HG03064 (cell line): ENCODE measurements at regions not wholly inside any gene's neighbourhood (a gene's known extent, or its start where the extent isn't known, plus 50 kb on each side); places are given as distances from the start of the nearest gene placed in this dataset.

ENCODE experiments used
- ATAC-seq: cut with Tn5 transposase; IDR thresholded peaks from one replicate; pipeline ENCODE4 v1.9.1; 2021; ENCODE audit warnings: low read depth; ENCODE audit not compliant: unreplicated experiment

DNA sequence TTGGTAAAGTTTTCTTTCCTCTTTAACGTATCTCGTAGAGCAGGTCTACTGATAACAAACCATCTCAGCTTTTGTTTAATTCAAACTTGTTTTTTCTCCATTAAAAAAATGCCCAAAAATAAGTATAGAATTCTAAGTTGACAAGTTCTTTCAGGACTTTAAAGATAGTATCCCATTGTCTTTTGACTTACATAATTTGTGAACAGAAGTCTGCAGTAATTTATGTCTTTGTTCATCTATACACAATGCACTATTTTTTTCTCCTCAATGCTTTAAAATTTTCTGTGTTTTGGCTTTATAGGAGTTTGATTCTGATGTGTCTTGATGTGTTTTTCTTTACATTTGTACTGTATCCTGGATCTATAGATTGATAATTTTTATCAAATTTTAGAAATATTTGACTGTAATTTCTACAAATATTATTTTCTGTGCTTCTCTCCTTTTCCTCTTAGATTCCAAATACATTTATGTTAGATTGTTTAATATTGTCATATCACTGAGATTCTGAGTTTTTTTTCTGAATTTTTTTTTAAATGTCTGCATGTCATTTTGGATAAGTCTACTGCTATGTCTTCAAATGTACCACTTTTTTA, 143.3 kb downstream of the FTCDNL1 start:
- no peak for ATAC-seq

DNA sequence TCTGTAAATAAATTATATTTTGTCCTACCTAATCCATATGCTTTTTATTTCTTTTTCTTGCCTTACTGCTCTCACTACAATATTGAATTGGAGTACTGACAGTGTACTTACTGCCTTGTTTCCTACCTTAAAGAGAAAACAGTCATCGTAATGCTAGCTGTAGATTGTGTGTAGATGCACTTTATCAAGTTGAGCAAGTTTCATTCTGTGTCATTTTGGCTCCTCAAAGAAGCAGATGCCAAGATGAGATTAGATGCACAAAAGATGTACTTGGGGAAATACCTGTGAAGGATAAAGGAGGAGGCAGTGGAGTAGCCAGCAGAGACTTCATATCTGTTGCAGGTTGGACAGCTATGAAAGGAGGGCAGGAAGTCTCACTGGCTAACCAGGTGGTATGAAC, 145.5 kb downstream of the FTCDNL1 start:
- ATAC-seq, result no peak

DNA sequence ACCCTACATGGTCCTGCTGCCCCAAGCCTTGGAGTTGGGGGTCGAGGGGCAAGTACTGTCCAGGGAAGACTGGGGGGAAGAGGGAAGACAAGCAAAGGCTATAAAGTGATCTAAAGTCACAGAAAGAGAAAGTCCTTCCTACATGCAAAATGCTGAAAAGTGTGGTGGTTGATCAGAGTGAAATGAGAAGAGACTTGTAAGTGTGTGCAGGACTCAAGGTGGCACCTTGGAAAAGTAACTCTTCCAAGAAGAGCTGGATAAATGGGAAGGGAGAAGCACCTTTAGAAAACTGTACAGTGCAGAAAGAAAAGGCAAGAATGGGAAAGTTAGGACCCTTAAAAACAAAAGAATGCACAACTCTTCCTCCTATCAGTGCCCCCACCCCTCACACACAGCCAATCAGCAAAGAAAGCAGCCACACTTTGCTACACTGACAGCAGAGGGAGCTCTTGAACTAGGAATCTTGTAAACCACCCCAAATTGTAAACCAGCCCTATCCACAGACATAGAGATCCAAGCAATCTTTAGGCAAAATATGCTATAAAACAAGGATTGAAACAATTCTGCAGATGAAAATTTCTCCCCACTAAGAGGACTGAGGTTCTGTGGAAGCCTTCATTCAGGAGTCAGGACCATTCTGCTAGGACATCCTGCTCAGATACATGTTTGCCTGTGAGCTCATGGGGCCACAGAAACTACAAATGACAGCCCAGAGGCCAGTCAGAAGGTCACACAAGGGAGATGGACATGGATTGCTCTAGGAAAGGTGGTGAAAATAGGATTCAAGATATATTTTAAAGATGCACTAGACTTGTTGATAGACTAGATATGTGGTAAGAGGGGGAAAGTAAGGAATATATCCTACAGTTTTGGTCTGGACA, 146.4 kb downstream of the FTCDNL1 start:
- no peak for ATAC-seq

DNA sequence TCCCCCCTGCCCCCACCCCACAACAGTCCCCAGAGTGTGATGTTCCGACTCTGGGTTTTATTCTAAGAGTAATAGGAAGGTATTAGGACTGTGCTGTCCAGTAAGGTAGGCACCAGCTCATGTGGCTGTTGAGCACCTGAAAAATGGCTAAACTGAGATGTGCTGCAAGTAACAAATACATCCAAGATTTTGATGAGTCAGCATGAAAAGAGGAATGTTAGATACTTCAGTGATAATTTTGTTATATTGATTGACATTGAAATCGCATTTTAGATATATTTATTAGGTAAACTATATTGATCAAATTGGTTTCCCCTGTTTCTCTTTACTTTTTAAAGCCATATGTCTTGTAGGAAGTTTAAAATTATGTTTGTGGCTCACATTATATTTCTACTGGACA, 147.8 kb downstream of the FTCDNL1 start:
- ATAC-seq, result no peak

DNA sequence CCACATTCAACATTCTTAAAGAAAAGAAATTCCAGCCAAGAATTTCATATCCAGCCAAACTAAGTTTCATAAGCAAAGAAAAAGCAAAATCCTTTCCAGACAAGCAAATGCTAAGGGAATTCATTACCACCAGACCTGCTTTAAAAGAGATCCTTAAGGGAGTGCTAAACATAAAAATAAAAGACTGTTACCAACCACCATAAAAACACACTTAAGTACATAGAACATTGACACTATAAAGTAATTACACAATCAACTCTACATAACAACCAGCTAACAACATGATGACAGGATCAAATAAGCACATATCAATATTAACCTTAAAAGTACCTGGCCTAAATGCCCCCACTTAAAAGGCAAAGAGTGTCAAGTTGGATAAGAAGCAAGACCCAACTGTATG, 153.5 kb downstream of the FTCDNL1 start:
- ATAC-seq, result no peak

DNA sequence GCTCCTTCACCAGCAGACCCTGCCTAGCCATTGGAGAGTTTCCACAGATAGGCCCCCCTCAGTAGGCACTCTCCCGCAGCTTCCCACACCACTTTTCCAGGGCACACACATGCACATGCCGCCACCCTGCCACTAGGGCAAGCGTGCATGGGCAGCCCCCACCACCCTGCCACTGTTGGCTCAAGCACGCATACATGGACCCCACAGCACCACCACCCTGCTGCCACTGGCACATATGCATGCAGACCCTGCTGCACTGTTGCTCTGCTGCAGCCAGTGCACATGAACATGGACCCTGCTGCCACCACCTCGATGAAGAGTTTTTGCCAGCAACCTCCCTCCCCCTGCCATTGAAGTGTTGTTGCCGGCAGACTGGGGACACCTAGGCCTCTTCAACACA, 154.9 kb downstream of the FTCDNL1 start:
- no peak for ATAC-seq

DNA sequence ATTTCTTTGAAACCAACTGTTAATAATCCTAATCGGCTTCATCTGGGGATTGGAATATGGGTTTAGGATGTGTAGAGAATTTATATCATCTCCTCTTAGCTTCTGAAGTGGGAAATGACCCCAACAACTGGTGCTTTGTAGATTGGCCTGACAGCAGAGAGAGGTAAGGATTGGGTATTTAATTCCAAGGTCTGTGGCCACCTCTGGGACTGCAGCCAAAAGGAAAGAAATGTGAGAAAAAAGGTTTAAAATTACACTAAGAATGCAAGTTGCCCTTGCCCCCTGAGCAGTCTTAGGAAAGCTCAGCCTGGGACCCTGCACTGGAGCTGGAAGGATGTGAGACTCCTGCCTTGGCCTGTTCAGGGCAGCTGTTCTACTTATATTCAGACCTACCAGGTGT, 157.1 kb downstream of the FTCDNL1 start:
- ATAC-seq, result no peak

DNA sequence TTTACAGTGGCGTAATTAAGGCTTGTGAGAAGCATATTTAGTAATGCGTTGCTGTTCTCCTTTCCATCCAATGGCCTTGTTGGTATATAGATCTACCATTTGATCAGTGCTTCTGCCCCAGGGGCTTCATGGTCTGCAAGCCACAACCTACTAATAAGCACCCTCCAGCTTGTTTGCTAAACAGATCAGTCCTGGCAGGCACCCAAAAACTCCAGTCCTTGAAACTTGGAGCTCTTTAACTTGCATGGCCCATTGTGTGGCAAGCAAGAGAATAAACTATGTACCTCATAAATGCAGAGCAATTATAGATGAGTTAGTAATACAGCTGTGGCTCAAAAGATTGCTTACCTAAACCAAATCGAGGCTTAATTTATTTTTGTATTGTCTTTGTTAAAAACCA, 158.5 kb downstream of the FTCDNL1 start:
- ATAC-seq, result no peak

DNA sequence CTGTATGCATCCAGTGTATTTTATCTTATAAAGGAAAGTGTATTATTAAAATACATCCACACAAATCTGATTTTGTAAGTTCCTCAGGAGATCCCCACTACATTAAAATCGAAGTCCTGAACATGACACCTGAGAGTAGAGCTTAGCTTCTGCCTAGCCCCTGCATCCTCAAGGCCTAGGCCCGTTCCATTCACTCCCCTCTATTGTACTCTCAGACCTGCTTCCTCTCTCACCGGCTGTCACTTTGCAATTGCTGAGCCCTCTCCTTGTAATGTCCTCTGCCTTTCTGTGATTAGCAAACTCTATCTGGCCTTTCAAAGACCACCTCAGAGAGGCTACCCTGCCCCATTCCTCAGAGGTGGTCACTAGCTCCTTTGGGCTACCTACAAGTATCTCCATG, 160.8 kb downstream of the FTCDNL1 start:
- ATAC-seq, result no peak

DNA sequence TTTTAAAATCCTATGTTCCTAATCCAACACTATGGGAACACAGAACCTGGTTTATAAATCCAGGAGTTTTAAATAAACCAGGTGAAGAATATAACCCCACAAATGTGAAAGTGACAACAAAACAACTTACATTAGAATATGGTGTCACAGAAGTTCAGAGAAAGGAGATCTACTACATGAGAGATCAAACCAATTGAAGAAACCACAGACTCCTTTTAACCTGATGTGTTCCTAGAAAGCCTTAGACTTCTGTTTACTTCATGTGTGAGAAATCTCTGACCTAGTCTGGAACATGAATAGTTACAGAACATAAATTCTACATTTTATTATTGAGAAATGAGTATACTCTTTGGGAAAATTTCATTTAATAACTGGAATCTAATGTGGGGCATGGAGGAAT, 165.3 kb downstream of the FTCDNL1 start:
- no peak for ATAC-seq

DNA sequence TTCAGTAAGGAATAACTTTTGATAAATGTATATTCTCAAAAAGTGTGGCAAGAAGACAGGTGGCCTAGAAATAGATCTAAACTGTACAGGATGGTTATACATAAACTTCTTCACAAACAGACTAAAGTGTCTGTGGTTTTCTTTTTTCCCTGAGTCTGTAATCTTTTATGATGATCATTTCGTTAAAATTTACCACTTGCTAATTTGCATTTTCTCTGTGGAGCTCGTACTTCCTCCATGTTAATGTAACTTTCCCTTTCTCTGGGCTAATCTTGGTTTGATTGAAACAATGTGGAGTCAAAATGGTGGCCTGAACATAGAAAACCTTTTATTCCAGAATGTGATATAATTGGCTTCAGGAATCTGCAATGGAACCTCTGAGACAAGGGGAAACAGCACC, 166.2 kb downstream of the FTCDNL1 start:
- ATAC-seq, result no peak

DNA sequence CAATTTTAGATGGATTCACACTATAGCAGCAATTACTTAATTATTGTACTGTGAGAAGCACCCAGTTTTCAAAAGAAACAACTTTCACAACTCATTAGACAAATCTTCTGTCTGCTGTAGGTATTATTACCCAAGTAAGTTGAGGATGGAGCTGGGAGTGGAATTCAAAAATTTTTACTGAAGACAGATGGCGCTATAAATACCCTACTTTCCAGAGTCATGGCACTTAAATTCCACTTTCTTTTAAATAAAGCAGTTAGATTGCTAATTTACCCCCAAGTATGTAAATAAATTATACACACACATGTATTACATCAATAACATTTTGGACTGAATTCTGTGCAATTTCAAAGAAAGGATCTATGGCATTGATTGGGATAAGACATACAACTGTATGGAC, 166.8 kb downstream of the FTCDNL1 start:
- ATAC-seq, result no peak

DNA sequence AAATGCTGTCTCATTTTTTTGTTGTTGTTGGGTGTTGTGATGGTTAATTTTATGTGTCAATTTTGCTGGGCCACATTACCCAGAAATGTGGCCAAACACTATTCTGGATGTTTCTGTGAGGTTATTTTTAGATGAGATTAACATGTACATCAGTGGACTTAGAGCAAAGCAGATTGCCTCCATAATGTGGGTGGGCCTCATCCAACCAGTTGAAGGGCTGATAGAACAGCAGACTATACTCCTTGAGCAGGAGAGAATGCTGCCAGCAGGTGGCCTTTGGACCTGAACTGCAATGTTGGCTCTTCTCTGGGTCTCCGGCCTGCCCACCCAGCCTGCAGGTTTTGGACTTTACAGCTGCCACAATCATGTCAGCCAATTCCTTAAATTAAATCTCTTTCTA, 169.0 kb downstream of the FTCDNL1 start:
- no peak for ATAC-seq

DNA sequence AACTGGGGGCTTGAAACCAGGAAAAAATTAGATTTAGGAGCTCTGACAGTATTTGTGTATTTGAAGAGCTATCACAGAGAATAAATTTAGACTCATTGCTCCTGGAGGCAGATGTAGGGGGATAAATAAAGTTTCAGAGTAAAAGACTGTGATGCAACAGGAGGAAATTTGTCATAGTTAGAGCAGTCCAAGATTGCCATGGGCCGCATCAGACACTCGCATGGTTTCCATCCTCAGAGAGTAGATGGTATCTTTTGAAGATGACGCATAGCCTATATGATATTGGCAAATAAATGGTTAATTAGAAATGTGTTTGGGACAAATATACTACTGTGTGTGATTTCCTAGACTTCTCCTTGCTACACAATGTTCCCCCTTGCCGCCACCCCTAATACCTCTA, 170.5 kb downstream of the FTCDNL1 start:
- no peak for ATAC-seq

DNA sequence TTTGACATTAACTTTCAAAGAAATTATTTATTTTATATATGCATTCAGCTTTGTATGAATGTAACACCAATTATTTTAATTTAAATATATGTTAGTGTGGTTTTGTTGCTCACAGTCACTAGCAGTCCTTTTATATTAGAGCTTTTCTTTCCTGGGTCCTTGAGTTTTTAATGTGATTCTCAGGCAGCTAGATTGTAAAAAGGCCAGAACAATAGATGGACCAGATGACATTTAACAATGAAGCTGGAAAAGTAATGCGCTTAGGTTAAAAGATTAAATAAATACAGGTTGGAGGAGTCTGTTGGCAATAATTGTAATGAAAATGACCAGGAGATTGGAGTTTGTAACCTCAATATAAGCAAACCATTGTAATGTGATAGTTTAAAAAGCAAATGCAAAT, 171.1 kb downstream of the FTCDNL1 start:
- ATAC-seq, result no peak

DNA sequence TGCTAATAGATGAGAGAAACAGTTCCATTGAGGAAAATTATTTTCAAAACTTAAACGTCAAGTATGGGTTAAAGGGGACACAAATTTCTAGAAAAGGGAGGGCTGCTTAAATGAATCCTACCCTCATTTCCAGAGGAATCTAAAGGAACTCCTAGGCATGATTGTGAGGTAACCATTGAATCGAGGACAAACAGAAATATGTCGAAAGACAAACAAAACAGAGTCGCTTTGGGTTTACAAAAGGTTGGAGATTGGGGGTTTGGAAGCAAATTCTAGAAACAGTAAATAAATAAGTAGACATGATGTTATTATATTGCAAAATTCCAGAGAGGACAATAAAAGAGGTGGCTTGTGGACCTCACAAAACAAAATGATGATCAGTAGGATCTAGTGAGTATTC, 173.1 kb downstream of the FTCDNL1 start:
- ATAC-seq, result no peak

DNA sequence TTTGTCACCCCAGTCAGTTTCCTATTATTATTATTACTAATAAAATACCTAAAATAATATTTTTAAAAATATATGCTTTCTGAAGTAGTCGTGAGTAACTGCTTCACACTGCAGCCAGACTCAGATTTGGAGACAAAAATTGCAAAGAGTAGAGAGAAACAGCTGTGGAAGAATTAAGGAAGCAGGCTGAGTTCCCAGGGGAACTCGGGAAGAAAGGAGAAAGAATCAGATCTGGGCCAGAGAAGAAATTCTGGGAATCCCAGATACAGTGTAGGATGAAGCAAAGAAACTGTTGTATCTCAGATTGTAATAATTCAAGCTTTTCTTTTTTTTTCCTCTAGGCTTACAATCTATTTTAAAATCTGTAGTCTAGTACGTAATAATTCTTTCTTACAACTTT, 182.3 kb downstream of the FTCDNL1 start:
- ATAC-seq, result no peak

DNA sequence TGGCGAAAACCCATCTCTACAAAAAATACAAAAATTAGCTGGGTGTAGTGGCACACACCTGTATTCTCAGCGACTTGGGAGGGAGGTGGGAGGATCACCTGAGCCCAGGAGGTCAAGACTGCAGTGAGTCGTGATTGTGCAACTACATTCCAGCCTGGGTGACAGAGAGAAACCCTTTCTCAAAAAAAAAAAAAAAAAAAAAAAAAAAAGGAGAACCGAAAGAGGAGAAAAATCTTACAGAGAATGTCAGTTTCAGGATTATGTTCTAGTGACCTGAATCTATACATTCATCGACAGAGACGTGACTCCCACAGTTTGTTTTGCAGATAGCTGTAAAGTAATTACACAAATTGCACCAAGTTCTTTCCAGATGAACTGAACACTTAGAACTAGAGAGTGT, 187.8 kb downstream of the FTCDNL1 start:
- ATAC-seq, result no peak

DNA sequence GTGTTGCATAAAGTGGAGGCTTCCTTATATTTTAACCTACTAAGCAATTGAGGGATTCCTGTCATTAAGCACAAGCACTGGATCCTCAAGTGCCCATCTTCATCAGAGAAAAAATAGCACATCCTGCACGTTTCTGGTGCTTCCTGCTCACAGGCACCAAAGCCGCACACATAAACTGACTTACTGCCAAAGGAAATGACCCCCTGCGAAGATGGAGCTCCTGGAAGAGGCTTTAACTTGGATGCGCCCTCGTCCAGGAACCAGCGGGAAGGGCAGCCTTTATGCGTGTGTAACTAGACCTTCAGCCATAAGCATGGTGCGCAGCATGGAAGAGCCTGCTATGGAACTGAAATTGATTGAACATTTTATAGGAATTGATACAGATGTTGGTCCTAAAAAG, 188.7 kb downstream of the FTCDNL1 start:
- ATAC-seq, result no peak

DNA sequence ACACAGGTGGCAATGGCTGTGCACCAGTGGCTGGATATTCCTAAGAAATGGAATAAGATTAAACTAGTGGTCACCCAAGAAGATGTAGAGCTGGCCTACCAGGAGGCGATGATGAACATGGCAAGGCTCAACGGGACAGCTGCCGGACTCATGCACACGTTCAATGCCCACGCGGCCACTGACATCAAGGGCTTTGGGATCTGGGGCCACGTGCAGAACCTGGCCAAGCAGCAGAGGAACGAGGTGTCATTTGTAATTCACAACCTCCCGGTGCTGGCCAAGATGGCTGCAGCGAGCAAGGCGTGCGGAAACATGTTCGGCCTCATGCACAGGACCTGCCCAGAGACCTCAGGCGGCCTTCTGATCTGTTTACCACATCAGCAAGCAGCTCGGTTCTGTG, 190.8 kb downstream of the FTCDNL1 start:
- no peak for ATAC-seq

DNA sequence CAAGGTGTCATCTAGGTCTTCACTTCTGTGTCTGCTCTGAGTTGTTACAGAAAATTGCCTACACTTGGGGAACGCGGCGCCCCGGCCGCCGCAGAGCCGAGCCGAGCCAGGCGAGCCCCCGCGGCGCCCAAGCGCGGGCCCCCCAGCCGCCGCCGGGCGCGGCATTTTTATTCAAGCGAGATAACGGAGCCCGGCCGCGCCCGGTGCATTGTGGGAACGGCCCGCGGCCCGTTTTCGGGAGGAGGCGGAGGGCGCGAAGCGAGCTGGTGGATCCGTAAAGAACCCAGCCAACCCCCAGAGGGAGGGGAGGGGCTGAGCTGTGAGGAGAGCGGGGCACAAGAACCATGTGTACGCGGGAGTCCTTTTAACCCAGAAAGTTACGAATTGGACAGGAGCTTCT, 191.8 kb downstream of the FTCDNL1 start:
- ATAC-seq, result no peak

DNA sequence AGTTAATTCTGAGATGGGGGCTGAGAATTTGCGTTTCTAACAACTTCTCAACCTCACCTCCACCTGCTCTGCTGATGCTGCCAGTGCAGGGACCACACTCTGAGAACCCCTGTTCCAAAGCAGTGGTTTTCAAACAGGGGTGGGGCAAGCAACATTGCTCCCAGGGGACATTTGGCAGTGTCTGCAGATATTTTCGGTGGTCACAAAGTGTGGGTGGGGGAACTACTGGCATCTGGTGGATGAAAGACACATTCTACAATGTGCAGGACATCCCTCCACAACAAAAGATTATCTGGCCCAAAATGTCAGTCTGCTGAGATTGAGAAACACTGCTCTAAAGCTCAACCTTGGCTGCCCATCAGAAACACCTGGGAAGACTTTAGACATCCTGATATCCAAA, 188.7 kb upstream of the SATB2 start:
- peak; percentile 79 for ATAC-seq
